ENCODE measurements at regions not wholly inside any gene's neighbourhood (a gene's known extent, or its start where the extent isn't known, plus 50 kb on each side); places are given as distances from the start of the nearest gene placed in this dataset.

DNA sequence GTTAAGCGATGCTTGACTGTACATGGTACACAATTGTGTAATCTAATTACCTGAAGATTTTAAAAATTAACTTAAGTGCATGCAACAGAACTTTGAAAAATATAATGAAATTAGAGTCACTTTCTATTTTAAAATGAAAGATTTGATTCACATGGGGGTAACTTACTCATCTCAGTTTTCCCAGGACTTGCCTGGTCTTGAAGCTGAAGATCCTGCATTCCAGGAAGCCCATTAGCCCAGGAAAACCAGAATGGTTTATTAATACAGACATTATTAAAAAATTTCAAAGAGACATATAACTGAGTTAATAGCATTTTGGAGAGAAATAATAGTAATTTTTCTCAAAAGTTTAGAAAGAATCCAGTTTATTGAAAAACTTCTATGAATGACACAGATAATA is 190.6 kb downstream of the SIM1 start:
- TF ChIP-seq, protein P1, sequence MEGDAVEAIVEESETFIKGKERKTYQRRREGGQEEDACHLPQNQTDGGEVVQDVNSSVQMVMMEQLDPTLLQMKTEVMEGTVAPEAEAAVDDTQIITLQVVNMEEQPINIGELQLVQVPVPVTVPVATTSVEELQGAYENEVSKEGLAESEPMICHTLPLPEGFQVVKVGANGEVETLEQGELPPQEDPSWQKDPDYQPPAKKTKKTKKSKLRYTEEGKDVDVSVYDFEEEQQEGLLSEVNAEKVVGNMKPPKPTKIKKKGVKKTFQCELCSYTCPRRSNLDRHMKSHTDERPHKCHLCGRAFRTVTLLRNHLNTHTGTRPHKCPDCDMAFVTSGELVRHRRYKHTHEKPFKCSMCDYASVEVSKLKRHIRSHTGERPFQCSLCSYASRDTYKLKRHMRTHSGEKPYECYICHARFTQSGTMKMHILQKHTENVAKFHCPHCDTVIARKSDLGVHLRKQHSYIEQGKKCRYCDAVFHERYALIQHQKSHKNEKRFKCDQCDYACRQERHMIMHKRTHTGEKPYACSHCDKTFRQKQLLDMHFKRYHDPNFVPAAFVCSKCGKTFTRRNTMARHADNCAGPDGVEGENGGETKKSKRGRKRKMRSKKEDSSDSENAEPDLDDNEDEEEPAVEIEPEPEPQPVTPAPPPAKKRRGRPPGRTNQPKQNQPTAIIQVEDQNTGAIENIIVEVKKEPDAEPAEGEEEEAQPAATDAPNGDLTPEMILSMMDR (IDR thresholded peaks at IDR 0.05), result no peak
- TF ChIP-seq EP300 (IDR thresholded peaks at IDR 0.05) (no peak), POLR2A (IDR thresholded peaks at IDR 0.05) (no peak)

All from ovary (tissue), 3 donors.